Uterus (tissue), 3 donors: ENCODE measurements at regions not wholly inside any gene's neighbourhood (a gene's known extent, or its start where the extent isn't known, plus 50 kb on each side); places are given as distances from the start of the nearest gene placed in this dataset.

Source experiments
- DNase-seq, 2 donors: peaks; one replicate each; pipeline ENCODE4 v3.0.0-alpha.2; 2019 to 2020
- H3K27ac ChIP-seq, 2 donors: fragments of 200-600 bp; sonication (generic); 1 replicate in 1 of 2; 2 replicates in 1 of 2; pipeline ENCODE4 v1.5.1; 2016 to 2018
- H3K27me3 ChIP-seq, 2 donors: fragments of 200-600 bp; sonication (generic); one replicate each; pipeline ENCODE4 v1.5.1; 2018 to 2019; ENCODE audit warnings: control low read depth in 1 of 2
- H3K36me3 ChIP-seq, 2 donors: fragments of 200-600 bp; sonication (generic); one replicate each; pipeline ENCODE4 v1.5.1; 2019; ENCODE audit warnings: control low read depth in 1 of 2
- H3K4me1 ChIP-seq, 2 donors: fragments of 200-600 bp; sonication (generic); one replicate each; pipeline ENCODE4 v1.5.1; 2018 to 2019; ENCODE audit warnings: control low read depth in 1 of 2
- H3K4me3 ChIP-seq, 2 donors: fragments of 200-600 bp; sonication (generic); 1 replicate in 1 of 2; 2 replicates in 1 of 2; pipeline ENCODE4 v1.5.1; 2018 to 2019; ENCODE audit warnings: mild to moderate bottlenecking in 1 of 2
- H3K9me3 ChIP-seq, 2 donors: fragments of 200-600 bp; sonication (generic); one replicate each; pipeline ENCODE4 v1.5.1; 2019; ENCODE audit warnings: control low read depth in 1 of 2
- CTCF ChIP-seq, 4 experiments: fragments of 200-600 bp in 2 of 4; fragments of 450-650 bp in 2 of 4; sonication (generic) in 2 of 4; IDR thresholded peaks; one replicate each; pipeline ENCODE4 v1.5.1; 2016 to 2019; ENCODE audit warnings: antibody characterized with exemption in 4 of 4, mild to moderate bottlenecking in 2 of 4, moderate library complexity in 1 of 4
- POLR2A ChIP-seq, 2 donors: fragments of 450-650 bp; IDR thresholded peaks; one replicate each; pipeline ENCODE4 v1.6.1; 2016; ENCODE audit warnings: antibody characterized with exemption in 2 of 2, mild to moderate bottlenecking in 1 of 2, moderate library complexity in 1 of 2
- intact Hi-C: fragments of 100-400 bp; cut with DNase I; formaldehyde crosslinking; loops from one replicate; pipeline ENCODE4 v1.15.1; 2023; ENCODE audit warnings: low total_unique reads
- donor health status: DM: yes; HTN: yes; CAD: no.

GRCh38 chr2:184026961-184027360 is 571.4 kb upstream of the ZNF804A start:
- Histone ChIP-seq H3K9me3 (no peaks in the 10 kb centered on the region), H3K36me3 (no peaks in the 10 kb centered on the region), H3K27me3 (no peaks in the 10 kb centered on the region), H3K4me3 (no peak overlapping the region), H3K4me1 (no peaks in the 10 kb centered on the region), H3K27ac (no peak overlapping the region)
- no peak for DNase-seq
- TF ChIP-seq CTCF (IDR thresholded peaks at IDR 0.05) (no peak), POLR2A (IDR thresholded peaks at IDR 0.05) (no peak)
- intact Hi-C loops: no loop called here

- intact Hi-C loops: no loop called here
- Histone ChIP-seq H3K36me3 (no peaks in the 10 kb centered on the region), H3K27me3 (no peaks in the 10 kb centered on the region), H3K4me3 (no peak overlapping the region), H3K9me3 (no peaks in the 10 kb centered on the region), H3K27ac (no peak overlapping the region), H3K4me1 (no peaks in the 10 kb centered on the region)
- TF ChIP-seq POLR2A (IDR thresholded peaks at IDR 0.05) (no peak), CTCF (IDR thresholded peaks at IDR 0.05) (no peak)
- DNase-seq: no peak
Measured at GRCh38 chr2:184030245-184030644, 568.1 kb upstream of the ZNF804A start.

- Histone ChIP-seq H3K36me3 (no peaks in the 10 kb centered on the region), H3K4me3 (no peak overlapping the region), H3K4me1 (no peaks in the 10 kb centered on the region), H3K27me3 (no peaks in the 10 kb centered on the region), H3K9me3 (no peaks in the 10 kb centered on the region), H3K27ac (no peak overlapping the region)
- intact Hi-C loops: no loop called here
- TF ChIP-seq POLR2A (IDR thresholded peaks at IDR 0.05) (no peak), CTCF (IDR thresholded peaks at IDR 0.05) (no peak)
- no peak for DNase-seq
Measured at GRCh38 chr2:184030989-184031388, 567.3 kb upstream of the ZNF804A start.

GRCh38 chr2:184031402-184032147 is 566.8 kb upstream of the ZNF804A start:
- H3K4me3 ChIP-seq: no peak overlapping the region
- H3K36me3 ChIP-seq: no peaks in the 10 kb centered on the region
- DNase-seq: no peak
- H3K27ac ChIP-seq: no peak overlapping the region
- no peaks in the 10 kb centered on the region for H3K9me3 ChIP-seq
- TF ChIP-seq POLR2A (IDR thresholded peaks at IDR 0.05) (no peak), CTCF (IDR thresholded peaks at IDR 0.05) (no peak)
- H3K27me3 ChIP-seq: no peaks in the 10 kb centered on the region
- intact Hi-C loops: no loop called here
- H3K4me1 ChIP-seq: no peaks in the 10 kb centered on the region

GRCh38 chr2:184032983-184033382 is 565.3 kb upstream of the ZNF804A start:
- DNase-seq: no peak
- TF ChIP-seq POLR2A (IDR thresholded peaks at IDR 0.05) (no peak), CTCF (IDR thresholded peaks at IDR 0.05) (no peak)
- intact Hi-C loops: no loop called here

More at GRCh38 chr2:184032983-184033382, 565.3 kb upstream of the ZNF804A start:
- Histone ChIP-seq H3K9me3 (no peaks in the 10 kb centered on the region), H3K27me3 (no peaks in the 10 kb centered on the region), H3K4me1 (no peaks in the 10 kb centered on the region), H3K36me3 (no peaks in the 10 kb centered on the region), H3K4me3 (no peak overlapping the region), H3K27ac (no peak overlapping the region)
